CD14-positive monocyte (primary cell): ENCODE measurements at regions not wholly inside any gene's neighbourhood (a gene's known extent, or its start where the extent isn't known, plus 50 kb on each side); places are given as distances from the start of the nearest gene placed in this dataset.

Experiments
- DNase-seq, 3 donors: peaks; one replicate each; pipeline ENCODE4 v3.0.0-alpha.2; 2011 to 2022
- H2AFZ ChIP-seq: 2 replicates; pipeline ENCODE4 v1.6.0; 2012; ENCODE audit warnings: mild to moderate bottlenecking, low read depth, low read length, inconsistent platforms; ENCODE audit not compliant: insufficient read depth, poor library complexity, severe bottlenecking
- H3K27ac ChIP-seq, 2 donors: 1 replicate in 1 of 2; 2 replicates in 1 of 2; pipeline ENCODE4 v1.5.1; 2012 to 2013; ENCODE audit warnings: low read length in 2 of 2, control low read depth in 1 of 2, inconsistent platforms in 1 of 2, low read depth in 1 of 2, mild to moderate bottlenecking in 1 of 2
- H3K27me3 ChIP-seq, 2 donors: one replicate each; pipeline versions ENCODE4 v1.6.0 to v1.6.1; 2011 to 2013; ENCODE audit warnings: low read length in 2 of 2; ENCODE audit not compliant: control insufficient read depth in 2 of 2, insufficient read depth in 2 of 2
- H3K36me3 ChIP-seq, 2 donors: replicated peaks in 1 of 2; 1 replicate in 1 of 2; 2 replicates in 1 of 2; pipeline versions ENCODE4 v1.5.1 to v1.6.1; 2012 to 2013; ENCODE audit warnings: low read length in 2 of 2, control low read depth in 1 of 2, inconsistent platforms in 1 of 2, mild to moderate bottlenecking in 1 of 2; ENCODE audit not compliant: insufficient read depth in 2 of 2, control insufficient read depth in 1 of 2
- H3K4me1 ChIP-seq, 2 donors: 1 replicate in 1 of 2; 2 replicates in 1 of 2; pipeline versions ENCODE4 v1.5.1 to v1.6.1; 2012 to 2013; ENCODE audit warnings: low read length in 2 of 2, control low read depth in 1 of 2, inconsistent platforms in 1 of 2, mild to moderate bottlenecking in 1 of 2, moderate library complexity in 1 of 2; ENCODE audit not compliant: insufficient read depth in 2 of 2, control insufficient read depth in 1 of 2
- H3K4me2 ChIP-seq: replicated peaks from 2 replicates; pipeline ENCODE3; 2012; ENCODE audit warnings: low read length, moderate library complexity, mild to moderate bottlenecking; ENCODE audit not compliant: poor library complexity, severe bottlenecking; ENCODE audit errors: extremely low read depth
- H3K4me3 ChIP-seq, 3 experiments: fragments of 200-600 bp in 1 of 3; sonication (generic) in 1 of 3; replicated peaks in 1 of 3; 1 replicate in 2 of 3; 2 replicates in 1 of 3; pipeline ENCODE4 v1.5.1; 2011 to 2013; ENCODE audit warnings: low read length in 3 of 3, mild to moderate bottlenecking in 3 of 3, control low read depth in 2 of 3, low read depth in 2 of 3, inconsistent platforms in 1 of 3, moderate library complexity in 1 of 3
- H3K79me2 ChIP-seq: 2 replicates; pipeline ENCODE4 v1.6.0; 2012; ENCODE audit warnings: mild to moderate bottlenecking, control low read depth, inconsistent platforms, low read length, moderate library complexity; ENCODE audit not compliant: insufficient read depth
- H3K9ac ChIP-seq: 2 replicates; pipeline ENCODE4 v1.6.0; 2017; ENCODE audit warnings: low read length, mild to moderate bottlenecking; ENCODE audit not compliant: insufficient read depth, poor library complexity, severe bottlenecking
- H3K9me3 ChIP-seq, 2 donors: replicated peaks in 1 of 2; 1 replicate in 1 of 2; 2 replicates in 1 of 2; pipeline versions ENCODE4 v1.5.1 to v1.6.1; 2012 to 2013; ENCODE audit warnings: low read length in 2 of 2, control low read depth in 1 of 2; ENCODE audit not compliant: control insufficient read depth in 1 of 2, insufficient read depth in 1 of 2
- H4K20me1 ChIP-seq: 2 replicates; pipeline ENCODE4 v1.6.0; 2012; ENCODE audit warnings: mild to moderate bottlenecking, low read length, control low read depth, moderate library complexity; ENCODE audit not compliant: insufficient read depth
- H3K27ac Mint-ChIP-seq, 7 donors: one replicate each; pipeline ENCODE4 v1.8.0; 2020; ENCODE audit warnings: mild to moderate bottlenecking in 7 of 7, mixed read lengths in 7 of 7, moderate library complexity in 6 of 7, inconsistent platforms in 2 of 7
- H3K27me3 Mint-ChIP-seq, 3 donors: one replicate each; pipeline ENCODE4 v1.8.0; 2021 to 2022; ENCODE audit warnings: low read depth in 3 of 3, mild to moderate bottlenecking in 3 of 3, mixed read lengths in 3 of 3, moderate library complexity in 3 of 3, inconsistent platforms in 1 of 3
- H3K36me3 Mint-ChIP-seq, 2 donors: one replicate each; pipeline ENCODE4 v1.8.0; 2020; ENCODE audit warnings: mixed read lengths in 2 of 2, inconsistent platforms in 1 of 2, mild to moderate bottlenecking in 1 of 2
- H3K4me1 Mint-ChIP-seq: one replicate; pipeline ENCODE4 v1.8.0; 2020; ENCODE audit warnings: mild to moderate bottlenecking, mixed read lengths
- H3K4me3 Mint-ChIP-seq, 2 donors: one replicate each; pipeline ENCODE4 v1.8.0; 2020; ENCODE audit warnings: mild to moderate bottlenecking in 2 of 2, mixed read lengths in 2 of 2, moderate library complexity in 1 of 2
- H3K9me3 Mint-ChIP-seq, 7 donors: one replicate each; pipeline ENCODE4 v1.8.0; 2020 to 2022; ENCODE audit warnings: mixed read lengths in 7 of 7, mild to moderate bottlenecking in 6 of 7, moderate library complexity in 6 of 7, inconsistent platforms in 2 of 7
- CTCF ChIP-seq: fragments of 200-600 bp; IDR thresholded peaks from one replicate; pipeline ENCODE4 v1.8.0; 2022; ENCODE audit warnings: antibody characterized with exemption, mild to moderate bottlenecking
- WGBS: methylation state at CpG from one replicate; pipeline ENCODE4 v1.1.5; 2013; ENCODE audit warnings: missing lambda C conversion rate; ENCODE audit not compliant: insufficient coverage; 5-methylcytosine and 5-hydroxymethylcytosine counted together
- intact Hi-C, 2 donors: fragments of 100-400 bp; cut with micrococcal nuclease; formaldehyde crosslinking; loops; one replicate each; pipeline versions ENCODE4 v1.15.0 to v1.15.1; 2023

DNA sequence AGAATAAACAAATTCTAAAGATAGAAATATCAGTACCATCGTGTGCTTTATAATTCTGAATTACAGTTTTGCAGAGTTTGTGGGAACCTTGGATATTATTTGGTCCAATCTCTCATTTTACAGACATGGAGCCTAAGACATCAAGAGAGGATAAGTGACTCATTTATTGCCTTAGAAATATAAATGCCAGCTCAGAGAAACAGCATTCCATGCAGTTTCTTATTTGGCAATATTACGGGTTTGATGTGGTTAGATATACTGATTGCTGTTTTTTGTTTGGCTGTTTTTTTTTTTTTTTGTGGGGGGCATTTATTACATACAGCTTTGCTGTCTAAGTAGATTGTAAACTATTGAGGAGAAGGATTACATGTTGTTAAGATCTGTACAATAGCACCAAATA is 1241.1 kb upstream of the LRRTM1 start:
- Histone ChIP-seq H3K4me3 (no peak overlapping the region), H3K4me1 (no peaks in the 10 kb centered on the region), H3K4me2 (no peak overlapping the region), H3K27me3 (no peaks in the 10 kb centered on the region), H3K9me3 (no peaks in the 10 kb centered on the region), H3K79me2 (no peaks in the 10 kb centered on the region), H2AFZ (no peak overlapping the region), H3K36me3 (no peaks in the 10 kb centered on the region), H3K9ac (no peak overlapping the region), H4K20me1 (no peaks in the 10 kb centered on the region), H3K27ac (no peak overlapping the region)
- Mint-ChIP-seq H3K36me3 (no peaks in the 10 kb centered on the region), H3K4me1 (no peaks in the 10 kb centered on the region), H3K27ac (no peak overlapping the region), H3K9me3 (peaks cover 0 to 4% (median 0%) of the 10 kb centered on the region in 7 donors), H3K27me3 (no peaks in the 10 kb centered on the region), H3K4me3 (no peak overlapping the region)
- intact Hi-C loops: no loop called here
- TF ChIP-seq CTCF: no peak
- no peak for DNase-seq
- no CpG with 5 or more reads among the region's 2 CpGs for WGBS

- intact Hi-C loops: no loop called here
- Mint-ChIP-seq H3K27me3 (no peaks in the 10 kb centered on the region), H3K27ac (no peak overlapping the region), H3K4me3 (no peak overlapping the region), H3K9me3 (peaks cover 0 to 10% (median 2%) of the 10 kb centered on the region in 7 donors), H3K4me1 (no peaks in the 10 kb centered on the region), H3K36me3 (no peaks in the 10 kb centered on the region)
- no peaks in the 10 kb centered on the region for H3K4me1 ChIP-seq
- H4K20me1 ChIP-seq: no peaks in the 10 kb centered on the region
- no peak overlapping the region for H3K9ac ChIP-seq
- no peak overlapping the region for H2AFZ ChIP-seq
- no peak for DNase-seq
- no peak for TF ChIP-seq CTCF
- WGBS: no CpG with 5 or more reads among the region's 1 CpG
- H3K9me3 ChIP-seq: no peaks in the 10 kb centered on the region
- no peaks in the 10 kb centered on the region for H3K79me2 ChIP-seq
- H3K4me3 ChIP-seq: no peak overlapping the region
- H3K27me3 ChIP-seq: no peaks in the 10 kb centered on the region
- no peaks in the 10 kb centered on the region for H3K36me3 ChIP-seq
- H3K27ac ChIP-seq: no peak overlapping the region
- H3K4me2 ChIP-seq: no peak overlapping the region
Observed at GRCh38 chr2:81542119-81542518, 1237.6 kb upstream of the LRRTM1 start.
